ENCODE measurements at regions not wholly inside any gene's neighbourhood (a gene's known extent, or its start where the extent isn't known, plus 50 kb on each side); places are given as distances from the start of the nearest gene placed in this dataset.

DNA sequence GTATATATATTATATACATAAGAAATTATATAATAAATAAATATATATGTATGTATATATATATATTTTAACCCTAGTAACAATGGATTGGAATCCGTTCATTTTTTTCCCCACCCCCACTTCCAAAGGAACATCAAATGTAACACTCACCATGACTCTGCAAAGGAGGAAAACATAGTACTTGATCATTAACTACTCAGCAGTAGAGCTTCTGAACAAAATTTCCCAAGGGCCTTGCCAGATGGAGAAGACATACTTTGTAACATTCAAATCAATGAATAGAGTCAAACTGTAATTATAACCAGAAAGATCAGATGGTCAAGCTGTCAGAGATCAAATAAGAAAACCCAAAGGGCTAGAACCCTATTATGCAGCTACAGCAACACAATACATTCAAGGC, 126.0 kb upstream of the CNTN1 start:
- H3K4me3 ChIP-seq (ENCODE audit: low read depth, low read length), result no peak overlapping the region
- no peak for DNase-seq (ENCODE audit: low read depth)
- TF ChIP-seq, protein P1, sequence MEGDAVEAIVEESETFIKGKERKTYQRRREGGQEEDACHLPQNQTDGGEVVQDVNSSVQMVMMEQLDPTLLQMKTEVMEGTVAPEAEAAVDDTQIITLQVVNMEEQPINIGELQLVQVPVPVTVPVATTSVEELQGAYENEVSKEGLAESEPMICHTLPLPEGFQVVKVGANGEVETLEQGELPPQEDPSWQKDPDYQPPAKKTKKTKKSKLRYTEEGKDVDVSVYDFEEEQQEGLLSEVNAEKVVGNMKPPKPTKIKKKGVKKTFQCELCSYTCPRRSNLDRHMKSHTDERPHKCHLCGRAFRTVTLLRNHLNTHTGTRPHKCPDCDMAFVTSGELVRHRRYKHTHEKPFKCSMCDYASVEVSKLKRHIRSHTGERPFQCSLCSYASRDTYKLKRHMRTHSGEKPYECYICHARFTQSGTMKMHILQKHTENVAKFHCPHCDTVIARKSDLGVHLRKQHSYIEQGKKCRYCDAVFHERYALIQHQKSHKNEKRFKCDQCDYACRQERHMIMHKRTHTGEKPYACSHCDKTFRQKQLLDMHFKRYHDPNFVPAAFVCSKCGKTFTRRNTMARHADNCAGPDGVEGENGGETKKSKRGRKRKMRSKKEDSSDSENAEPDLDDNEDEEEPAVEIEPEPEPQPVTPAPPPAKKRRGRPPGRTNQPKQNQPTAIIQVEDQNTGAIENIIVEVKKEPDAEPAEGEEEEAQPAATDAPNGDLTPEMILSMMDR (conservative IDR thresholded peaks at IDR 0.05; ENCODE audit: low read depth, low read length), result no peak

DNA sequence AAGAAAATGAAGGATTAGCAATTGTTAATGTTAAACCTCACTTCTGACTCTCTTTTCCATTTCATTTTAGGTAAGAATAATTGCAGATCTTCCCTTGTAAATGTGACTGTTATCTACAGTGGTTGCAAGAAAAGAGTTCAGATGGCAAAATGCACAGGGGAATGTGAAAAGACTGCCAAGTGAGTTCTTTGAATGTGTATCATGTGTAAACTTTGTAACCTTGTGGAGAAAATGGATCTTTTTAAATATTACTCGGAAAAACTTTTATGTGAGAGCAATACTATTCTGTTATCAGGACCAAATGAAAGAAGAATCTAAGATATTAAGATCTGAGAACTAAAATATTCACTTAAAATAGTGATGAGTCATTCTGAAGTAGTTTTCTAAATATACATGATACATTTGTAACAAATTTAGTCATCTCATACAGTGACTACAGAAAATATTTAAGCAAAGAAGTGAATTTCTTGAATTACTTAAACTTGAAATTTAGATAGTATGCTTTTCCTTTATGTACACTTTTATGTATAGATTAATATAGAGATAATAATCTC, 122.5 kb upstream of the CNTN1 start:
- TF ChIP-seq, protein P1 (conservative IDR thresholded peaks at IDR 0.05; ENCODE audit: low read depth, low read length), result no peak
- no peak overlapping the region for H3K4me3 ChIP-seq (ENCODE audit: low read depth, low read length)
- peak; percentile 13 for DNase-seq (ENCODE audit: low read depth)

DNA sequence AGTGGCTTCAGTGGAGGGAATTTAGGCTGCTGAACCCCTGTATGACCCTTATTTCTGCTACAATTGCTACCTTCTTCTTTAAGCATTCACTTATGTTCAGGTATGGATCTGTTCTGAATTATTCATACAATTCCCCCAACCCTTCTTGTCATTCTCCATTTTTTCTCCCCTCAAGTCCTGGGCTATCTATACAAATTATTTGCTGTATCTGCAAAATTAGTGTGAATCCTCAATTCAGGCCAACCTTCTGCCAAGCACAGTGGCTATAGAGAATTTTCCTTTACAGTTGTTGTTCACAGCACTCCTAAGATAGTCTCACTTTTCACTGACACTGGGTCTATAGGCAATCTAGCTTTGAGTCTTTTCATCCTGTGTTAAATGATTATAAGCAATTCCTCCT, 119.2 kb upstream of the CNTN1 start:
- TF ChIP-seq, protein P1 (conservative IDR thresholded peaks at IDR 0.05; ENCODE audit: low read depth, low read length), result no peak
- no peak for DNase-seq (ENCODE audit: low read depth)
- no peak overlapping the region for H3K4me3 ChIP-seq (ENCODE audit: low read depth, low read length)

DNA sequence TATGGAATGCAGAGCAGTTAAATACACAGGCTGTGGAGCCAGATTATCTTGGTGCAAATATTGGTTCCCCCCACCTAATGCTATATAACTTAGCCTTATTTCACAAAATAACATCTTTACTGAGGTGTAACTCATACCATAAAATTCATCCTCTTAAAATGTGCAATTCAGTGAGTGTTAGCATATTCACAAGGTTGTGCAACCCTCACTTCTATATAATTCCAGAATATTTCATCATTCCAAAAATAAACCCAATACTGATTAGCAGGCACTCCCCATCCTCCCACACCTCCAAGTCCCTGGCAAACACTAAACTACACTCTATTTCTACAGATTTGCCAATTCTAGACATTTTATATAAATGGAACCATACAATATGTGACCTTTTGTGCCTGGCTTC, 116.3 kb upstream of the CNTN1 start:
- DNase-seq (ENCODE audit: low read depth), result no peak
- TF ChIP-seq, protein P1 (conservative IDR thresholded peaks at IDR 0.05; ENCODE audit: low read depth, low read length), result no peak
- no peak overlapping the region for H3K4me3 ChIP-seq (ENCODE audit: low read depth, low read length)

DNA sequence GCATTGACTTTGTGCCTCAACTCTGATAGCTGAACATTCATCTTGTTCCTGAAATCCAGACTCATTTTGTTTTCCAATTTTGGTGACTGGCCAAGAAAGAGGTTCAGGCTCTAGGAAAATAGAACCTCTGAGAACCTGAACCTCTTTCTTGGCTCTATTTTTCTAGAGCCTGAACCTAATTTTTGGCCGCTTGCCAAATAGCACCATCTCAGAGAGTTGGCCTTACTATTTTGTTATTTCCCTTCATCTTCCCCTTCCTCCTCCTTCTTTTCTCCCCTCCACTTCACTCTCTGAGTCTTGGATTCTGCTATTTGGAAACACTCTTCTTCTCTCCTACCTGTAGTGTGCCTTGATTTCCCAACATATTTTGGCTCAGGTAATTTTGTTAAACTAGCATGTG, 114.4 kb upstream of the CNTN1 start:
- TF ChIP-seq, protein P1 (conservative IDR thresholded peaks at IDR 0.05; ENCODE audit: low read depth, low read length), result no peak

DNA sequence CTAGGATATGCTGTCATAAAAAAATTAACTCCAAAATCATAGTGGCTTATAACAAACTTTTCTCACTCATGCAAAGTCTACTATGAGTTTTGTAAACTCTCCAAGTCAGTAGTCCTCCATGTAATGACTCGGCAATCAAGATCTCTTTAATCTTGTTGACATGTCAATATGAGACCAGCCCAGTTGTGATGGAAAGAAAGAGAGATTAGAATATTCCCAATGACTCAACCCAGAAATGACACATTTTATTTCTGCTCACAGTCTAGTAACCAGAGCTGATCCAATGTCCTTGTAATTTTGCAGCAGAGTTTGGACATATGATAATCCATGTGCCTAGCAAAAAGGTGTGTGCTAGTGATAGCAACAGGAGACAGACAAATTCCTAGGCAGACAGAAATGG, 112.6 kb upstream of the CNTN1 start:
- TF ChIP-seq, protein P1 (conservative IDR thresholded peaks at IDR 0.05; ENCODE audit: low read depth, low read length), result no peak
- no peak overlapping the region for H3K4me3 ChIP-seq (ENCODE audit: low read depth, low read length)
- no peak for DNase-seq (ENCODE audit: low read depth)

More for the DNA sequence above, 114.4 kb upstream of the CNTN1 start:
- H3K4me3 ChIP-seq (ENCODE audit: low read depth, low read length), result no peak overlapping the region
- no peak for DNase-seq (ENCODE audit: low read depth)

DNA sequence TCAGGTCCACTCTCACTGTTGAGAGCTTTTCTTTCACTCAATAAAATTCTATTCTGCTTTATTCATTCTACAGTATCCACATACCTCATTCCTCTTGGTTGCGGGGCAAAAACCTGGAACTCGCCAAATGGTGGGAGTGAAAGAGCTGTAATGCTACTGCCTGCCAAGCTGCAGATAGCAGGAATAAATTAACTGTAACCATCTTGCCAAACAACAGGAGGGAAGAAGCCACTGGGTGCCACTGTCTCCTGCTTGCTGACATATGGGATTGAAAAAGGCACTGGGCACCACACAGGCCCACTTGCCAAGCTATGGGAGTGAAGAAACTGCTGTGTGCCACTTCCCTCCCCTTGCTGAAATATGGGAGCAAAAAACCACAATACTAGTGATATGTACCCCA, 111.9 kb upstream of the CNTN1 start:
- no peak for DNase-seq (ENCODE audit: low read depth)
- no peak overlapping the region for H3K4me3 ChIP-seq (ENCODE audit: low read depth, low read length)
- TF ChIP-seq, protein P1 (conservative IDR thresholded peaks at IDR 0.05; ENCODE audit: low read depth, low read length), result no peak
